ENCODE measurements at regions not wholly inside any gene's neighbourhood (a gene's known extent, or its start where the extent isn't known, plus 50 kb on each side); places are given as distances from the start of the nearest gene placed in this dataset.

GRCh38 chr1:91575909-91576519 lies 75.4 kb downstream of the CDC7 start:
- in situ Hi-C loops (cut with HindIII; ENCODE audit: low sequenced_read_pairs) = no loop called here
- DNase-seq (ENCODE audit: low spot score) = no peak

GRCh38 chr1:91578320-91579109 lies 77.9 kb downstream of the CDC7 start:
- DNase-seq (ENCODE audit: low spot score) = no peak
- in situ Hi-C loops (cut with HindIII; ENCODE audit: low sequenced_read_pairs) = no loop called here

GRCh38 chr1:91579658-91580228 lies 79.1 kb downstream of the CDC7 start:
- in situ Hi-C loops (cut with HindIII; ENCODE audit: low sequenced_read_pairs) = no loop called here
- no peak for DNase-seq (ENCODE audit: low spot score)

- in situ Hi-C loops (cut with HindIII; ENCODE audit: low sequenced_read_pairs) = no loop called here
- peak; percentile 15 for DNase-seq (ENCODE audit: low spot score)
These were observed 81.8 kb downstream of the CDC7 start for GRCh38 chr1:91582431-91582921.

- DNase-seq (ENCODE audit: low spot score) = peak; percentile 13
- in situ Hi-C loops (cut with HindIII; ENCODE audit: low sequenced_read_pairs) = no loop called here
These were observed 82.7 kb downstream of the CDC7 start for GRCh38 chr1:91583326-91583755.

- no peak for DNase-seq (ENCODE audit: low spot score)
- in situ Hi-C loops (cut with HindIII; ENCODE audit: low sequenced_read_pairs) = no loop called here
These were observed 83.7 kb downstream of the CDC7 start for GRCh38 chr1:91584309-91584708.

- DNase-seq (ENCODE audit: low spot score) = no peak
- in situ Hi-C loops (cut with HindIII; ENCODE audit: low sequenced_read_pairs) = no loop called here
These were observed 84.2 kb downstream of the CDC7 start for GRCh38 chr1:91584878-91585277.

- no peak for DNase-seq (ENCODE audit: low spot score)
- in situ Hi-C loops (cut with HindIII; ENCODE audit: low sequenced_read_pairs) = no loop called here
These were observed 84.9 kb downstream of the CDC7 start for GRCh38 chr1:91585502-91585901.

- DNase-seq (ENCODE audit: low spot score) = peak; percentile 40
- in situ Hi-C loops (cut with HindIII; ENCODE audit: low sequenced_read_pairs) = no loop called here
These were observed 85.3 kb downstream of the CDC7 start for GRCh38 chr1:91585982-91586381.

GRCh38 chr1:91589437-91589836 lies 88.8 kb downstream of the CDC7 start:
- no peak for DNase-seq (ENCODE audit: low spot score)
- in situ Hi-C loops (cut with HindIII; ENCODE audit: low sequenced_read_pairs) = no loop called here

GRCh38 chr1:91591175-91591974 lies 90.7 kb downstream of the CDC7 start:
- no peak for DNase-seq (ENCODE audit: low spot score)
- in situ Hi-C loops (cut with HindIII; ENCODE audit: low sequenced_read_pairs) = no loop called here

- no peak for DNase-seq (ENCODE audit: low spot score)
- in situ Hi-C loops (cut with HindIII; ENCODE audit: low sequenced_read_pairs) = no loop called here
These were observed 92.2 kb downstream of the CDC7 start for GRCh38 chr1:91592716-91593477.

GRCh38 chr1:91594383-91595055 lies 93.9 kb downstream of the CDC7 start:
- in situ Hi-C loops (cut with HindIII; ENCODE audit: low sequenced_read_pairs) = no loop called here
- no peak for DNase-seq (ENCODE audit: low spot score)

- DNase-seq (ENCODE audit: low spot score) = no peak
- in situ Hi-C loops (cut with HindIII; ENCODE audit: low sequenced_read_pairs) = no loop called here
These were observed 95.8 kb downstream of the CDC7 start for GRCh38 chr1:91596474-91596873.

- no peak for DNase-seq (ENCODE audit: low spot score)
- in situ Hi-C loops (cut with HindIII; ENCODE audit: low sequenced_read_pairs) = no loop called here
These were observed 96.6 kb downstream of the CDC7 start for GRCh38 chr1:91597215-91597614.

- in situ Hi-C loops (cut with HindIII; ENCODE audit: low sequenced_read_pairs) = no loop called here
- DNase-seq (ENCODE audit: low spot score) = no peak
These were observed 100.0 kb downstream of the CDC7 start for GRCh38 chr1:91600431-91601337.

- DNase-seq (ENCODE audit: low spot score) = no peak
- in situ Hi-C loops (cut with HindIII; ENCODE audit: low sequenced_read_pairs) = no loop called here
These were observed 101.1 kb downstream of the CDC7 start for GRCh38 chr1:91601554-91602376.
